ENCODE measurements at regions not wholly inside any gene's neighbourhood (a gene's known extent, or its start where the extent isn't known, plus 50 kb on each side); places are given as distances from the start of the nearest gene placed in this dataset.

DNA sequence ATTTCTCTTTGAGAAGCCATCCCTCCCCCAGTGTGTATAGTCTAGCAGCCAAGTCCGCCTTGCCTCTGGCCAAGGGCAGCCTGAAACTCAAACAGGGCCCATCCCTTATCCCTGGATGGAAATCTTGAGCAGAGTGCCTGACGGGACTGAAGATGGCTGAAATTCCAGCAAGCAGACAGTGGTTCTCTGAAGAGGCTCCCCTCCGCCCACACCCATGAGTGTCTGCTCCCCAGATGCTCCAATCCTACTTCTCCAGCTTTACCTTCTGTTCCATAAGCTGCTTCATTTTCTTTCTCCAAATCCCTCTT lies 396.2 kb downstream of the NUAK1 start:
- H3K27ac ChIP-seq: no peak overlapping the region
- no peaks in the 10 kb centered on the region for H3K27me3 ChIP-seq
- intact Hi-C loops (cut with DNase I): no loop called here
- H3K4me1 ChIP-seq: no peaks in the 10 kb centered on the region
- H3K9me3 ChIP-seq: no peaks in the 10 kb centered on the region
- no peaks in the 10 kb centered on the region for H3K36me3 ChIP-seq
- no peak overlapping the region for H3K4me3 ChIP-seq
- TF ChIP-seq CTCF (IDR thresholded peaks at IDR 0.05): no peak
- no peak for DNase-seq
- H3K9ac ChIP-seq (ENCODE audit: low read depth in 2 of 2, low read length in 2 of 2): no peak overlapping the region

GRCh38 chr12:105744371-105745058 lies 394.2 kb downstream of the NUAK1 start:
- DNase-seq: no peak
- no peaks in the 10 kb centered on the region for H3K4me1 ChIP-seq
- no peaks in the 10 kb centered on the region for H3K27me3 ChIP-seq
- H3K9ac ChIP-seq (ENCODE audit: low read depth in 2 of 2, low read length in 2 of 2): no peak overlapping the region
- intact Hi-C loops (cut with DNase I): no loop called here
- H3K4me3 ChIP-seq: no peak overlapping the region
- no peaks in the 10 kb centered on the region for H3K36me3 ChIP-seq
- H3K9me3 ChIP-seq: no peaks in the 10 kb centered on the region
- no peak for TF ChIP-seq CTCF (IDR thresholded peaks at IDR 0.05)
- no peak overlapping the region for H3K27ac ChIP-seq

GRCh38 chr12:105745811-105746210 lies 392.9 kb downstream of the NUAK1 start:
- H3K9ac ChIP-seq (ENCODE audit: low read depth in 2 of 2, low read length in 2 of 2): no peak overlapping the region
- intact Hi-C loops (cut with DNase I): no loop called here

GRCh38 chr12:105748806-105749600 lies 389.8 kb downstream of the NUAK1 start:
- Histone ChIP-seq H3K36me3 (no peaks in the 10 kb centered on the region), H3K9me3 (no peaks in the 10 kb centered on the region), H3K27ac (no peak overlapping the region), H3K4me1 (no peaks in the 10 kb centered on the region), H3K27me3 (no peaks in the 10 kb centered on the region), H3K9ac (ENCODE audit: low read depth in 2 of 2, low read length in 2 of 2) (no peak overlapping the region), H3K4me3 (no peak overlapping the region)
- no peak for DNase-seq
- intact Hi-C loops (cut with DNase I): no loop called here
- no peak for TF ChIP-seq CTCF (IDR thresholded peaks at IDR 0.05)

More at GRCh38 chr12:105745811-105746210, 392.9 kb downstream of the NUAK1 start:
- no peaks in the 10 kb centered on the region for H3K4me1 ChIP-seq
- H3K27me3 ChIP-seq: no peaks in the 10 kb centered on the region
- no peak overlapping the region for H3K4me3 ChIP-seq
- no peak for DNase-seq
- H3K27ac ChIP-seq: no peak overlapping the region
- H3K9me3 ChIP-seq: no peaks in the 10 kb centered on the region
- H3K36me3 ChIP-seq: no peaks in the 10 kb centered on the region
- no peak for TF ChIP-seq CTCF (IDR thresholded peaks at IDR 0.05)

GRCh38 chr12:105750096-105750495 lies 388.7 kb downstream of the NUAK1 start:
- Histone ChIP-seq H3K4me3 (no peak overlapping the region), H3K9ac (ENCODE audit: low read depth in 2 of 2, low read length in 2 of 2) (no peak overlapping the region), H3K4me1 (no peaks in the 10 kb centered on the region), H3K9me3 (no peaks in the 10 kb centered on the region), H3K27me3 (no peaks in the 10 kb centered on the region), H3K27ac (no peak overlapping the region), H3K36me3 (no peaks in the 10 kb centered on the region)
- intact Hi-C loops (cut with DNase I): no loop called here
- no peak for DNase-seq
- no peak for TF ChIP-seq CTCF (IDR thresholded peaks at IDR 0.05)

All from colonic mucosa (tissue), 4 donors.